ENCODE measurements at regions not wholly inside any gene's neighbourhood (a gene's known extent, or its start where the extent isn't known, plus 50 kb on each side); places are given as distances from the start of the nearest gene placed in this dataset.

GRCh38 chr6:90656325-90656724 lies 69.5 kb upstream of the MAP3K7 start:
- peaks cover 39% of the 10 kb centered on the region for H3K27me3 Mint-ChIP-seq
- H3K4me1 Mint-ChIP-seq, result no peaks in the 10 kb centered on the region
- H3K4me3 Mint-ChIP-seq, result no peak overlapping the region
- no peak overlapping the region for H3K27ac Mint-ChIP-seq
- no peak for ATAC-seq (replicated peaks)
- H3K36me3 Mint-ChIP-seq (ENCODE audit: low read depth), result no peaks in the 10 kb centered on the region
- no peaks in the 10 kb centered on the region for H3K9me3 Mint-ChIP-seq

- no peaks in the 10 kb centered on the region for H3K4me1 Mint-ChIP-seq
- no peaks in the 10 kb centered on the region for H3K36me3 Mint-ChIP-seq (ENCODE audit: low read depth)
- H3K4me3 Mint-ChIP-seq, result no peak overlapping the region
- no peak overlapping the region for H3K27ac Mint-ChIP-seq
- H3K9me3 Mint-ChIP-seq, result no peaks in the 10 kb centered on the region
- ATAC-seq (replicated peaks), result no peak
- peaks cover 39% of the 10 kb centered on the region for H3K27me3 Mint-ChIP-seq
These were observed 67.9 kb upstream of the MAP3K7 start for GRCh38 chr6:90654806-90655205.

GRCh38 chr6:90654166-90654565 lies 67.3 kb upstream of the MAP3K7 start:
- no peak overlapping the region for H3K4me3 Mint-ChIP-seq
- ATAC-seq (replicated peaks), result no peak
- H3K4me1 Mint-ChIP-seq, result no peaks in the 10 kb centered on the region
- H3K36me3 Mint-ChIP-seq (ENCODE audit: low read depth), result no peaks in the 10 kb centered on the region
- peaks cover 35% of the 10 kb centered on the region for H3K27me3 Mint-ChIP-seq
- H3K9me3 Mint-ChIP-seq, result no peaks in the 10 kb centered on the region
- H3K27ac Mint-ChIP-seq, result no peak overlapping the region

- Mint-ChIP-seq H3K27ac (no peak overlapping the region), H3K36me3 (ENCODE audit: low read depth) (no peaks in the 10 kb centered on the region), H3K27me3 (peaks cover 31% of the 10 kb centered on the region), H3K4me1 (no peaks in the 10 kb centered on the region), H3K9me3 (no peaks in the 10 kb centered on the region), H3K4me3 (no peak overlapping the region)
- ATAC-seq (replicated peaks), result no peak
These were observed 66.9 kb upstream of the MAP3K7 start for GRCh38 chr6:90653750-90654149.

- no peaks in the 10 kb centered on the region for H3K9me3 Mint-ChIP-seq
- H3K36me3 Mint-ChIP-seq (ENCODE audit: low read depth), result no peaks in the 10 kb centered on the region
- no peak overlapping the region for H3K27ac Mint-ChIP-seq
- H3K4me1 Mint-ChIP-seq, result no peaks in the 10 kb centered on the region
- H3K4me3 Mint-ChIP-seq, result no peak overlapping the region
- H3K27me3 Mint-ChIP-seq, result peaks cover 20% of the 10 kb centered on the region
- no peak for ATAC-seq (replicated peaks)
These were observed 63.4 kb upstream of the MAP3K7 start for GRCh38 chr6:90650041-90650940.

- H3K4me3 Mint-ChIP-seq, result no peak overlapping the region
- H3K9me3 Mint-ChIP-seq, result no peaks in the 10 kb centered on the region
- no peak for ATAC-seq (replicated peaks)
- H3K4me1 Mint-ChIP-seq, result no peaks in the 10 kb centered on the region
- H3K36me3 Mint-ChIP-seq (ENCODE audit: low read depth), result no peaks in the 10 kb centered on the region
- peaks cover 12% of the 10 kb centered on the region for H3K27me3 Mint-ChIP-seq
- no peak overlapping the region for H3K27ac Mint-ChIP-seq
These were observed 62.0 kb upstream of the MAP3K7 start for GRCh38 chr6:90648873-90649272.

GRCh38 chr6:90646940-90647339 lies 60.1 kb upstream of the MAP3K7 start:
- peaks cover 11% of the 10 kb centered on the region for H3K27me3 Mint-ChIP-seq
- H3K27ac Mint-ChIP-seq, result no peak overlapping the region
- no peaks in the 10 kb centered on the region for H3K9me3 Mint-ChIP-seq
- ATAC-seq (replicated peaks), result no peak
- no peaks in the 10 kb centered on the region for H3K36me3 Mint-ChIP-seq (ENCODE audit: low read depth)
- H3K4me1 Mint-ChIP-seq, result no peaks in the 10 kb centered on the region
- no peak overlapping the region for H3K4me3 Mint-ChIP-seq

- H3K36me3 Mint-ChIP-seq (ENCODE audit: low read depth), result no peaks in the 10 kb centered on the region
- peaks cover 11% of the 10 kb centered on the region for H3K27me3 Mint-ChIP-seq
- ATAC-seq (replicated peaks), result no peak
- no peaks in the 10 kb centered on the region for H3K9me3 Mint-ChIP-seq
- no peaks in the 10 kb centered on the region for H3K4me1 Mint-ChIP-seq
- no peak overlapping the region for H3K27ac Mint-ChIP-seq
- no peak overlapping the region for H3K4me3 Mint-ChIP-seq
These were observed 58.8 kb upstream of the MAP3K7 start for GRCh38 chr6:90645634-90646033.

- no peak for ATAC-seq (replicated peaks)
- H3K27ac Mint-ChIP-seq, result no peak overlapping the region
- no peaks in the 10 kb centered on the region for H3K4me1 Mint-ChIP-seq
- H3K27me3 Mint-ChIP-seq, result peaks cover 13% of the 10 kb centered on the region
- H3K9me3 Mint-ChIP-seq, result no peaks in the 10 kb centered on the region
- H3K4me3 Mint-ChIP-seq, result no peak overlapping the region
- H3K36me3 Mint-ChIP-seq (ENCODE audit: low read depth), result no peaks in the 10 kb centered on the region
These were observed 57.6 kb upstream of the MAP3K7 start for GRCh38 chr6:90644492-90644891.

- no peaks in the 10 kb centered on the region for H3K36me3 Mint-ChIP-seq (ENCODE audit: low read depth)
- ATAC-seq (replicated peaks), result no peak
- H3K27ac Mint-ChIP-seq, result no peak overlapping the region
These were observed 56.5 kb upstream of the MAP3K7 start for GRCh38 chr6:90643381-90643780.

GRCh38 chr6:90637320-90637719 lies 50.4 kb upstream of the MAP3K7 start:
- Mint-ChIP-seq H3K4me1 (no peaks in the 10 kb centered on the region), H3K27ac (no peak overlapping the region), H3K36me3 (ENCODE audit: low read depth) (no peaks in the 10 kb centered on the region), H3K4me3 (no peak overlapping the region), H3K27me3 (peaks cover 25% of the 10 kb centered on the region), H3K9me3 (peaks cover 8% of the 10 kb centered on the region)
- ATAC-seq (replicated peaks), result no peak

More at GRCh38 chr6:90643381-90643780, 56.5 kb upstream of the MAP3K7 start:
- peaks cover under 1% of the 10 kb centered on the region for H3K9me3 Mint-ChIP-seq
- H3K4me1 Mint-ChIP-seq, result no peaks in the 10 kb centered on the region
- peaks cover 22% of the 10 kb centered on the region for H3K27me3 Mint-ChIP-seq
- H3K4me3 Mint-ChIP-seq, result no peak overlapping the region
